ENCODE measurements at regions not wholly inside any gene's neighbourhood (a gene's known extent, or its start where the extent isn't known, plus 50 kb on each side); places are given as distances from the start of the nearest gene placed in this dataset.

- DNase-seq = no peak
- ATAC-seq = no peak
- intact Hi-C loops (cut with DNase I, micrococcal nuclease) = no loop called here
Measured at GRCh38 chr9:26605367-26605766, 287.2 kb downstream of the CAAP1 start.

- intact Hi-C loops (cut with DNase I, micrococcal nuclease) = no loop called here
- no peak for DNase-seq
- ATAC-seq = no peak
Measured at GRCh38 chr9:26604076-26604662, 288.4 kb downstream of the CAAP1 start.

- intact Hi-C loops (cut with DNase I, micrococcal nuclease) = no loop called here
- no peak for ATAC-seq
- no peak for DNase-seq
Measured at GRCh38 chr9:26603617-26604016, 289.0 kb downstream of the CAAP1 start.

- DNase-seq (no peak), ATAC-seq (no peak)
- intact Hi-C loops (cut with DNase I, micrococcal nuclease) = no loop called here
Measured at GRCh38 chr9:26597542-26598149, 295.0 kb downstream of the CAAP1 start.

GRCh38 chr9:26579056-26579455 lies 313.5 kb downstream of the CAAP1 start:
- ATAC-seq = no peak
- intact Hi-C loops (cut with DNase I, micrococcal nuclease) = no loop called here

GRCh38 chr9:26574898-26575440 lies 317.6 kb downstream of the CAAP1 start:
- DNase-seq (no peak), ATAC-seq (no peak)
- intact Hi-C loops (cut with DNase I, micrococcal nuclease) = no loop called here

More at GRCh38 chr9:26579056-26579455, 313.5 kb downstream of the CAAP1 start:
- no peak for DNase-seq

GRCh38 chr9:26574256-26574655 lies 318.3 kb downstream of the CAAP1 start:
- ATAC-seq = no peak
- intact Hi-C loops (cut with DNase I, micrococcal nuclease) = no loop called here
- no peak for DNase-seq

- intact Hi-C loops (cut with DNase I, micrococcal nuclease) = no loop called here
- no peak for DNase-seq
- ATAC-seq = no peak
Measured at GRCh38 chr9:26567976-26568375, 324.6 kb downstream of the CAAP1 start.

GRCh38 chr9:26566141-26566540 lies 326.5 kb downstream of the CAAP1 start:
- ATAC-seq (no peak), DNase-seq (no peak)
- intact Hi-C loops (cut with DNase I, micrococcal nuclease) = no loop called here

- DNase-seq (no peak), ATAC-seq (no peak)
- intact Hi-C loops (cut with DNase I, micrococcal nuclease) = no loop called here
Measured at GRCh38 chr9:26565118-26565517, 327.5 kb downstream of the CAAP1 start.

GRCh38 chr9:26562338-26562737 lies 330.3 kb downstream of the CAAP1 start:
- ATAC-seq (no peak), DNase-seq (no peak)
- intact Hi-C loops (cut with DNase I, micrococcal nuclease) = no loop called here

- no peak for ATAC-seq
- no peak for DNase-seq
- intact Hi-C loops (cut with DNase I, micrococcal nuclease) = no loop called here
Measured at GRCh38 chr9:26561928-26562327, 330.7 kb downstream of the CAAP1 start.

- no peak for DNase-seq
- no peak for ATAC-seq
- intact Hi-C loops (cut with DNase I, micrococcal nuclease) = no loop called here
Measured at GRCh38 chr9:26559506-26559905, 333.1 kb downstream of the CAAP1 start.

GRCh38 chr9:26551971-26552370 lies 340.6 kb downstream of the CAAP1 start:
- ATAC-seq (no peak), DNase-seq (no peak)
- intact Hi-C loops (cut with DNase I, micrococcal nuclease) = no loop called here

GRCh38 chr9:26551451-26551850 lies 341.2 kb downstream of the CAAP1 start:
- no peak for ATAC-seq
- intact Hi-C loops (cut with DNase I, micrococcal nuclease) = no loop called here
- DNase-seq = no peak

GRCh38 chr9:26548781-26549290 lies 343.8 kb downstream of the CAAP1 start:
- DNase-seq = no peak
- intact Hi-C loops (cut with DNase I, micrococcal nuclease) = no loop called here
- ATAC-seq = no peak

- intact Hi-C loops (cut with DNase I, micrococcal nuclease) = no loop called here
- no peak for DNase-seq
- no peak for ATAC-seq
Measured at GRCh38 chr9:26539867-26540493, 352.6 kb downstream of the CAAP1 start.

- ATAC-seq (no peak), DNase-seq (no peak)
- intact Hi-C loops (cut with DNase I, micrococcal nuclease) = no loop called here
Measured at GRCh38 chr9:26537211-26537610, 355.4 kb downstream of the CAAP1 start.

GRCh38 chr9:26535151-26535550 lies 357.5 kb downstream of the CAAP1 start:
- no peak for ATAC-seq
- no peak for DNase-seq
- intact Hi-C loops (cut with DNase I, micrococcal nuclease) = no loop called here

GRCh38 chr9:26530841-26531240 lies 361.8 kb downstream of the CAAP1 start:
- ATAC-seq (no peak), DNase-seq (no peak)
- intact Hi-C loops (cut with DNase I, micrococcal nuclease) = no loop called here

Measured in left colon (tissue), 2 donors.